ENCODE measurements at regions not wholly inside any gene's neighbourhood (a gene's known extent, or its start where the extent isn't known, plus 50 kb on each side); places are given as distances from the start of the nearest gene placed in this dataset.

GRCh38 chr10:37439826-37440225 is 314.4 kb downstream of the ANKRD30A start:
- ATAC-seq (ENCODE audit: low FRiP score) (no peak), DNase-seq (ENCODE audit: low spot score) (no peak)
- TF ChIP-seq CTCF (IDR thresholded peaks at IDR 0.05) = no peak

GRCh38 chr10:37436357-37436756 is 311.0 kb downstream of the ANKRD30A start:
- DNase-seq (ENCODE audit: low spot score) (no peak), ATAC-seq (ENCODE audit: low FRiP score) (no peak)
- TF ChIP-seq CTCF (IDR thresholded peaks at IDR 0.05) = no peak

- DNase-seq (ENCODE audit: low spot score) (no peak), ATAC-seq (ENCODE audit: low FRiP score) (no peak)
- no peak for TF ChIP-seq CTCF (IDR thresholded peaks at IDR 0.05)
These were observed 308.7 kb downstream of the ANKRD30A start for GRCh38 chr10:37434091-37434490.

All from omental fat pad (tissue), 3 donors.